GM23338 (cell line): ENCODE measurements at regions not wholly inside any gene's neighbourhood (a gene's known extent, or its start where the extent isn't known, plus 50 kb on each side); places are given as distances from the start of the nearest gene placed in this dataset.

Source experiments
- ATAC-seq: fragments of 200-7000 bp; cut with Tn5 transposase; 3 replicates; pipeline ENCODE4 v1.9.1; 2020
- DNase-seq: peaks from one replicate; pipeline ENCODE4 v3.0.0-alpha.2; 2015; ENCODE audit warnings: low spot score
- H2AFZ ChIP-seq: fragments of 200-600 bp; sonication (generic); 2 replicates; pipeline ENCODE4 v1.8.0; 2016; ENCODE audit warnings: antibody characterized with exemption, mild to moderate bottlenecking, moderate library complexity
- H3F3A ChIP-seq: fragments of 200-600 bp; sonication (generic); replicated peaks from 2 replicates; pipeline ENCODE4 v1.8.0; 2017; ENCODE audit warnings: antibody characterized with exemption, mixed run types, low read depth
- H3K27ac ChIP-seq: fragments of 200-600 bp; sonication (generic); 2 replicates; pipeline ENCODE4 v1.6.1; 2016; ENCODE audit warnings: low read depth
- H3K27me3 ChIP-seq: fragments of 200-600 bp; sonication (generic); 2 replicates; pipeline ENCODE4 v1.8.0; 2016; ENCODE audit warnings: mild to moderate bottlenecking, mixed run types, moderate library complexity; ENCODE audit not compliant: insufficient read depth
- H3K36me3 ChIP-seq: fragments of 200-600 bp; sonication (generic); 2 replicates; pipeline ENCODE4 v1.8.0; 2016; ENCODE audit warnings: mild to moderate bottlenecking; ENCODE audit not compliant: insufficient read depth
- H3K4me1 ChIP-seq: fragments of 200-600 bp; sonication (generic); 2 replicates; pipeline ENCODE4 v1.8.0; 2016; ENCODE audit warnings: mild to moderate bottlenecking, moderate library complexity; ENCODE audit not compliant: insufficient read depth
- H3K4me2 ChIP-seq: fragments of 200-600 bp; sonication (generic); 2 replicates; pipeline ENCODE4 v1.7.1; 2017; ENCODE audit warnings: mixed run types
- H3K4me3 ChIP-seq: fragments of 200-600 bp; sonication (generic); 2 replicates; pipeline ENCODE4 v1.6.1; 2016; ENCODE audit warnings: mixed run types
- H3K79me2 ChIP-seq: fragments of 200-600 bp; sonication (generic); replicated peaks from 2 replicates; pipeline ENCODE4 v1.8.0; 2017; ENCODE audit warnings: mild to moderate bottlenecking; ENCODE audit not compliant: insufficient read depth
- H3K9me2 ChIP-seq: fragments of 200-600 bp; sonication (generic); 2 replicates; pipeline ENCODE4 v1.8.0; 2017; ENCODE audit not compliant: insufficient read depth
- H4K20me1 ChIP-seq: fragments of 200-600 bp; sonication (generic); replicated peaks from 2 replicates; pipeline ENCODE4 v1.8.0; 2017; ENCODE audit warnings: mild to moderate bottlenecking; ENCODE audit not compliant: insufficient read depth
- H3K27ac Mint-ChIP-seq: 2 replicates; pipeline ENCODE4 v1.8.0; 2020; ENCODE audit warnings: inconsistent platforms, mild to moderate bottlenecking, moderate library complexity, mixed read lengths
- H3K27me3 Mint-ChIP-seq: 3 replicates; pipeline ENCODE4 v1.8.0; 2022; ENCODE audit warnings: low read depth, mild to moderate bottlenecking, moderate library complexity, mixed read lengths, inconsistent platforms; ENCODE audit not compliant: insufficient read depth, poor library complexity
- H3K36me3 Mint-ChIP-seq: 3 replicates; pipeline ENCODE4 v1.8.0; 2021; ENCODE audit warnings: low read depth, mild to moderate bottlenecking, inconsistent platforms, moderate library complexity, mixed read lengths
- H3K4me1 Mint-ChIP-seq: 3 replicates; pipeline ENCODE4 v1.8.0; 2020; ENCODE audit warnings: mild to moderate bottlenecking, inconsistent platforms, mixed read lengths
- H3K4me3 Mint-ChIP-seq: 3 replicates; pipeline ENCODE4 v1.8.0; 2021; ENCODE audit warnings: moderate library complexity, mild to moderate bottlenecking, inconsistent platforms, mixed read lengths
- H3K9me3 Mint-ChIP-seq: 3 replicates; pipeline ENCODE4 v1.8.0; 2020; ENCODE audit warnings: moderate library complexity, mild to moderate bottlenecking, inconsistent platforms, mixed read lengths
- CREB1 ChIP-seq: fragments of 250-450 bp; sonication (Bioruptor Pico); IDR thresholded peaks from 2 replicates; pipeline ENCODE4 v1.5.0; 2020; ENCODE audit warnings: low read depth, mild to moderate bottlenecking, moderate library complexity
- CTCF ChIP-seq, 2 experiments: fragments of 200-600 bp in 1 of 2; sonication (generic) in 1 of 2; conservative IDR thresholded peaks; 2 replicates each; pipeline versions ENCODE4 v1.5.1 to v1.6.1; 2016 to 2017; ENCODE audit warnings: antibody characterized with exemption in 2 of 2, low read depth in 2 of 2, mild to moderate bottlenecking in 2 of 2, moderate library complexity in 1 of 2
- EZH2 ChIP-seq: fragments of 200-600 bp; sonication (generic); IDR thresholded peaks from one replicate; pipeline ENCODE4 v1.8.0; 2017; ENCODE audit warnings: antibody characterized with exemption, mild to moderate bottlenecking, low read depth; ENCODE audit not compliant: unreplicated experiment
- EZH2phosphoT487 ChIP-seq: fragments of 200-600 bp; sonication (generic); IDR thresholded peaks from one replicate; pipeline ENCODE4 v1.8.1; 2018; ENCODE audit warnings: antibody characterized with exemption; ENCODE audit not compliant: unreplicated experiment
- JUNB ChIP-seq: IDR thresholded peaks from one replicate; pipeline ENCODE4 v1.6.1; 2016; ENCODE audit warnings: antibody characterized with exemption; ENCODE audit not compliant: unreplicated experiment
- NANOG ChIP-seq: IDR thresholded peaks from 2 replicates; pipeline ENCODE4 v1.6.1; 2016; ENCODE audit warnings: antibody characterized with exemption, borderline replicate concordance
- POLR2AphosphoS5 ChIP-seq: IDR thresholded peaks from 2 replicates; pipeline ENCODE4 v1.6.1; 2016; ENCODE audit warnings: antibody characterized with exemption, low read depth
- REST ChIP-seq: IDR thresholded peaks from one replicate; pipeline ENCODE4 v1.6.1; 2018; ENCODE audit warnings: antibody characterized with exemption; ENCODE audit not compliant: unreplicated experiment
- STAT1 ChIP-seq: IDR thresholded peaks from one replicate; pipeline ENCODE4 v1.6.1; 2016; ENCODE audit warnings: antibody characterized with exemption; ENCODE audit not compliant: unreplicated experiment
- ZNF114 ChIP-seq: fragments of 250-450 bp; sonication (Bioruptor Pico); IDR thresholded peaks from 2 replicates; pipeline ENCODE4 v1.5.0; 2020; ENCODE audit warnings: mild to moderate bottlenecking, moderate library complexity
- ZNF331 ChIP-seq: fragments of 250-450 bp; sonication (Bioruptor Pico); IDR thresholded peaks from 2 replicates; pipeline ENCODE4 v1.5.0; 2020; ENCODE audit warnings: low read depth, mild to moderate bottlenecking, moderate library complexity
- ZNF462 ChIP-seq: fragments of 250-450 bp; sonication (Bioruptor Pico); IDR thresholded peaks from 2 replicates; pipeline ENCODE4 v1.5.0; 2020; ENCODE audit warnings: mild to moderate bottlenecking, moderate library complexity

- Histone ChIP-seq H3K36me3 (no peaks in the 10 kb centered on the region), H3K27ac (no peak overlapping the region), H3K4me2 (no peak overlapping the region), H2AFZ (no peak overlapping the region), H3F3A (no peaks in the 10 kb centered on the region), H3K27me3 (no peaks in the 10 kb centered on the region), H3K4me3 (no peak overlapping the region), H4K20me1 (no peaks in the 10 kb centered on the region), H3K9me2 (peaks cover 3% of the 10 kb centered on the region; the same call in 1 of the 2 replicates), H3K79me2 (no peaks in the 10 kb centered on the region), H3K4me1 (no peaks in the 10 kb centered on the region)
- Mint-ChIP-seq H3K4me1 (peaks cover 4% of the 10 kb centered on the region; the same call in 2 of the 3 replicates), H3K9me3 (no peaks in the 10 kb centered on the region), H3K27me3 (no peaks in the 10 kb centered on the region), H3K27ac (no peak overlapping the region), H3K36me3 (no peaks in the 10 kb centered on the region), H3K4me3 (no peak overlapping the region)
- TF ChIP-seq EZH2: no peak
- no peak for DNase-seq
- ATAC-seq: no peak
Measured at GRCh38 chr7:136495081-136495480, 373.4 kb upstream of the CHRM2 start.

GRCh38 chr7:136492366-136492765 is 376.1 kb upstream of the CHRM2 start:
- Mint-ChIP-seq H3K9me3 (no peaks in the 10 kb centered on the region), H3K4me1 (peaks cover 4% of the 10 kb centered on the region; the same call in 2 of the 3 replicates), H3K4me3 (no peak overlapping the region), H3K27me3 (no peaks in the 10 kb centered on the region), H3K36me3 (no peaks in the 10 kb centered on the region), H3K27ac (no peak overlapping the region)
- Histone ChIP-seq H3K4me3 (no peak overlapping the region), H3K4me2 (no peak overlapping the region), H3K27me3 (no peaks in the 10 kb centered on the region), H3F3A (no peaks in the 10 kb centered on the region), H3K27ac (no peak overlapping the region), H2AFZ (no peak overlapping the region), H3K9me2 (peaks cover 8% of the 10 kb centered on the region; the same call in 1 of the 2 replicates), H3K36me3 (no peaks in the 10 kb centered on the region), H3K79me2 (no peaks in the 10 kb centered on the region), H4K20me1 (no peaks in the 10 kb centered on the region), H3K4me1 (no peaks in the 10 kb centered on the region)
- DNase-seq: no peak
- no peak for ATAC-seq
- no peak for TF ChIP-seq ZNF462 (CRISPR knock-in tag)
- no peak for TF ChIP-seq EZH2
- TF ChIP-seq CREB1 (CRISPR knock-in tag): no peak
- no peak for TF ChIP-seq ZNF114 (CRISPR knock-in tag)
- TF ChIP-seq ZNF331 (CRISPR knock-in tag): no peak
- no peak for TF ChIP-seq CTCF (conservative IDR thresholded peaks at IDR 0.05; ENCODE audit: low read depth in 2 of 2)
- TF ChIP-seq EZH2phosphoT487: no peak
- TF ChIP-seq POLR2AphosphoS5: no peak
- TF ChIP-seq STAT1: no peak
- TF ChIP-seq NANOG: no peak
- TF ChIP-seq JUNB: no peak
- TF ChIP-seq REST: no peak
